ENCODE measurements at regions not wholly inside any gene's neighbourhood (a gene's known extent, or its start where the extent isn't known, plus 50 kb on each side); places are given as distances from the start of the nearest gene placed in this dataset.

DNA sequence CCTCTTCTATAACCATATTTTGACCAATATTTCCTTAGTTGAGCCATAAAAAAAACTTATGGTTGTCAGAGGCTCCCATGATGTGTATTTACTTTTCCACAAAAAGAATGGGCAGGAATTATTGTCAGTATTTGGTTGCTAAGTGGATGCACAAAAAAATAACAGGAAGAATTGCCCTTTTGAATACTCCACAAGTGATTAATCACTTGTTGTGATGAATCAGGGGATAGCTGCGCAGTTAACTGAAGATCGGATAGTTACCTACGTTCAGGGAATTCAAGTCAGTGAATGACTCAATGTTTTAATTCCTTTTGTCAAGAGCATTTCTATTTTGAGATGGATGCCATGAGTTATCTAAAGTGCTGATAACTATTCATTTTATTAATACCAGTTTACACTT is 785.2 kb upstream of the B3GALT2 start:
- DNase-seq (ENCODE audit: low read depth, low spot score) (peak; percentile 55), FAIRE-seq (no peak)
- no TSS peak for BruUV-seq (replicated peaks)
- dilution Hi-C loops (cut with MboI; ENCODE audit: extremely low pct_ligation_motif_present, low sequenced_read_pairs): no loop called here
- no peaks in the 10 kb centered on the region for H3K9me3 ChIP-seq (replicated peaks; ENCODE audit: control insufficient read depth, insufficient read depth, low read length)
- no peak overlapping the region for H3K9ac ChIP-seq (replicated peaks; ENCODE audit: extremely low read depth, insufficient read depth, low read length)
- no peak overlapping the region for H2AFZ ChIP-seq (ENCODE audit: low read depth, low read length)
- CTCF ChIA-PET: no interaction called here
- intact Hi-C loops (cut with micrococcal nuclease): loop anchor here (2.0 kb wide), 1 partner anchor 53 kb away; no protein-coding TSS in a partner anchor
- H3K4me1 ChIP-seq (ENCODE audit: control insufficient read depth, extremely low read depth, insufficient read depth, low read length): peaks cover 3% of the 10 kb centered on the region
- H4K20me1 ChIP-seq (replicated peaks; ENCODE audit: control insufficient read depth, extremely low read depth, insufficient read depth, low read length): no peaks in the 10 kb centered on the region
- no peak overlapping the region for H3K4me2 ChIP-seq (ENCODE audit: insufficient read depth, low read length)
- H3K27me3 ChIP-seq (ENCODE audit: control insufficient read depth in 2 of 2, insufficient read depth in 2 of 2, low read length in 2 of 2): no peaks in the 10 kb centered on the region
- H3K9me1 ChIP-seq (replicated peaks; ENCODE audit: control insufficient read depth, extremely low read depth, insufficient read depth, low read length): no peaks in the 10 kb centered on the region
- H3K36me3 ChIP-seq (ENCODE audit: control insufficient read depth in 2 of 2, extremely low read depth in 1 of 2, insufficient read depth in 2 of 2, low read length in 2 of 2): no peaks in the 10 kb centered on the region
- no peaks in the 10 kb centered on the region for H3K79me2 ChIP-seq (ENCODE audit: control insufficient read depth, insufficient read depth, low read length)
- POLR2A ChIA-PET: no interaction called here
- TF ChIP-seq MYC (IDR thresholded peaks at IDR 0.05; ENCODE audit: low read depth, low read length): no peak
- TF ChIP-seq, protein P1, sequence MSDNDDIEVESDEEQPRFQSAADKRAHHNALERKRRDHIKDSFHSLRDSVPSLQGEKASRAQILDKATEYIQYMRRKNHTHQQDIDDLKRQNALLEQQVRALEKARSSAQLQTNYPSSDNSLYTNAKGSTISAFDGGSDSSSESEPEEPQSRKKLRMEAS (IDR thresholded peaks at IDR 0.05; ENCODE audit: insufficient read depth, insufficient read length): no peak
- peak; percentile 77 for TF ChIP-seq FOS (IDR thresholded peaks at IDR 0.05; ENCODE audit: borderline replicate concordance, insufficient read depth, low read length)
- TF ChIP-seq POLR2A (IDR thresholded peaks at IDR 0.05; ENCODE audit: low read depth, low read length): no peak
- TF ChIP-seq JUN (IDR thresholded peaks at IDR 0.05; ENCODE audit: borderline replicate concordance, insufficient read depth, insufficient read length, low read depth): peak; percentile 61
- H3K27ac ChIP-seq (ENCODE audit: insufficient read depth, low read depth, low read length): peak overlapping the region; percentile 34
- no peak overlapping the region for H3K4me3 ChIP-seq (replicated peaks in 1 of 3; ENCODE audit: insufficient read depth in 1 of 3, low read depth in 1 of 3, low read length in 3 of 3)

DNA sequence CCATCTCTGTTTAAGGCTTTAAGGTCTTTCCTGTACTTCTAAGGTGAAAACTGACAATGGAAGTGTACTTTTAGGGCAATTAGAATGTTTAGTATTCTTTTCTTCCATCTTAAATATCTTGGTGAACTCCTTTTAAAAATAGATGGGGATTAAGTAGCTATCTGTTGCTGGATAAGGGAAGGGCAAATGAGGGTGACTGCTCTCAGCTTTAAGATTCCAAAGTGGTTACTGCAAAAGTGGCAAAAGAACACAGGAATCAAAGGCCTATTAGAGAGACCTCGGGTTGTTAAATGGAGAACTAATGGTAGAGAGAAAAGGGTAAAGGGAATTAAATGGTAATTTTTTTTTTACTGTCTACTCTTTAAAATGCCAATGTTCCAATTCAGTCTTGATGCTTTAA is 774.1 kb upstream of the B3GALT2 start:
- Histone ChIP-seq H3K4me3 (replicated peaks in 1 of 3; ENCODE audit: insufficient read depth in 1 of 3, low read depth in 1 of 3, low read length in 3 of 3) (no peak overlapping the region), H3K4me2 (ENCODE audit: insufficient read depth, low read length) (no peak overlapping the region), H3K27ac (ENCODE audit: insufficient read depth, low read depth, low read length) (no peak overlapping the region), H3K79me2 (ENCODE audit: control insufficient read depth, insufficient read depth, low read length) (no peaks in the 10 kb centered on the region), H3K9me1 (replicated peaks; ENCODE audit: control insufficient read depth, extremely low read depth, insufficient read depth, low read length) (no peaks in the 10 kb centered on the region), H3K9ac (replicated peaks; ENCODE audit: extremely low read depth, insufficient read depth, low read length) (no peak overlapping the region), H3K4me1 (ENCODE audit: control insufficient read depth, extremely low read depth, insufficient read depth, low read length) (no peaks in the 10 kb centered on the region), H3K9me3 (replicated peaks; ENCODE audit: control insufficient read depth, insufficient read depth, low read length) (no peaks in the 10 kb centered on the region), H4K20me1 (replicated peaks; ENCODE audit: control insufficient read depth, extremely low read depth, insufficient read depth, low read length) (no peaks in the 10 kb centered on the region), H3K27me3 (ENCODE audit: control insufficient read depth in 2 of 2, insufficient read depth in 2 of 2, low read length in 2 of 2) (no peaks in the 10 kb centered on the region), H2AFZ (ENCODE audit: low read depth, low read length) (no peak overlapping the region), H3K36me3 (ENCODE audit: control insufficient read depth in 2 of 2, extremely low read depth in 1 of 2, insufficient read depth in 2 of 2, low read length in 2 of 2) (no peaks in the 10 kb centered on the region)
- ChIA-PET CTCF (interaction anchor here (1.2 kb wide), 1 partner anchor 8 kb away, joined by 3 read pairs; no protein-coding TSS in a partner anchor), POLR2A (no interaction called here)
- intact Hi-C loops (cut with micrococcal nuclease): no loop called here
- FAIRE-seq (no peak), DNase-seq (ENCODE audit: low read depth, low spot score) (no peak)
- TF ChIP-seq, protein P1 (IDR thresholded peaks at IDR 0.05; ENCODE audit: insufficient read depth, insufficient read length): no peak
- TF ChIP-seq GATA2 (IDR thresholded peaks at IDR 0.05; ENCODE audit: insufficient read depth, insufficient read length, low read depth, low read length): no peak
- no peak for TF ChIP-seq POLR2AphosphoS5 (IDR thresholded peaks at IDR 0.05; ENCODE audit: insufficient read depth, low read depth, low read length)
- TF ChIP-seq, protein P2, sequence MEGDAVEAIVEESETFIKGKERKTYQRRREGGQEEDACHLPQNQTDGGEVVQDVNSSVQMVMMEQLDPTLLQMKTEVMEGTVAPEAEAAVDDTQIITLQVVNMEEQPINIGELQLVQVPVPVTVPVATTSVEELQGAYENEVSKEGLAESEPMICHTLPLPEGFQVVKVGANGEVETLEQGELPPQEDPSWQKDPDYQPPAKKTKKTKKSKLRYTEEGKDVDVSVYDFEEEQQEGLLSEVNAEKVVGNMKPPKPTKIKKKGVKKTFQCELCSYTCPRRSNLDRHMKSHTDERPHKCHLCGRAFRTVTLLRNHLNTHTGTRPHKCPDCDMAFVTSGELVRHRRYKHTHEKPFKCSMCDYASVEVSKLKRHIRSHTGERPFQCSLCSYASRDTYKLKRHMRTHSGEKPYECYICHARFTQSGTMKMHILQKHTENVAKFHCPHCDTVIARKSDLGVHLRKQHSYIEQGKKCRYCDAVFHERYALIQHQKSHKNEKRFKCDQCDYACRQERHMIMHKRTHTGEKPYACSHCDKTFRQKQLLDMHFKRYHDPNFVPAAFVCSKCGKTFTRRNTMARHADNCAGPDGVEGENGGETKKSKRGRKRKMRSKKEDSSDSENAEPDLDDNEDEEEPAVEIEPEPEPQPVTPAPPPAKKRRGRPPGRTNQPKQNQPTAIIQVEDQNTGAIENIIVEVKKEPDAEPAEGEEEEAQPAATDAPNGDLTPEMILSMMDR (IDR thresholded peaks at IDR 0.05; ENCODE audit: extremely low read depth in 1 of 2, insufficient read depth in 1 of 2, low read depth in 1 of 2, low read length in 2 of 2): no peak
- TF ChIP-seq MYC (IDR thresholded peaks at IDR 0.05; ENCODE audit: low read depth, low read length): no peak
- no peak for TF ChIP-seq EZH2 (IDR thresholded peaks at IDR 0.05; ENCODE audit: borderline replicate concordance, low read depth, low read length, severe bottlenecking)
- TF ChIP-seq FOS (IDR thresholded peaks at IDR 0.05; ENCODE audit: borderline replicate concordance, insufficient read depth, low read length): no peak
- no TSS peak for BruUV-seq (replicated peaks)
- dilution Hi-C loops (cut with MboI; ENCODE audit: extremely low pct_ligation_motif_present, low sequenced_read_pairs): no loop called here
